Endothelial cell of umbilical vein (primary cell): ENCODE measurements at regions not wholly inside any gene's neighbourhood (a gene's known extent, or its start where the extent isn't known, plus 50 kb on each side); places are given as distances from the start of the nearest gene placed in this dataset.

ENCODE experiments used
- BruUV-seq: library from RNA; stranded (reverse); fragments of 400-500 nt; replicated peaks from 2 replicates; lab custom pipeline; 2021; lab: Mats Ljungman, UMichigan
- CTCF ChIA-PET: fragments of 300-600, 350-600 bp; sonication (Branson Sonifier 250); formaldehyde crosslinking; loops from one replicate; lab custom pipeline; 2021; ENCODE audit warnings: antibody characterized with exemption, inconsistent platforms; lab: Charles Lee
- POLR2A ChIA-PET: fragments of 300-600, 350-600 bp; sonication (Branson Sonifier 250); formaldehyde crosslinking; loops from one replicate; lab custom pipeline; 2021; ENCODE audit warnings: antibody characterized with exemption, inconsistent platforms; lab: Charles Lee
- DNase-seq: peaks from one replicate; pipeline ENCODE4 v3.0.0-alpha.2; 2011; ENCODE audit warnings: low read depth, low spot score
- FAIRE-seq: peaks from 2 replicates; lab custom pipeline; 2011; peaks lifted over from hg19 to GRCh38; lab: Jason Lieb, UNC
- H2AFZ ChIP-seq: 2 replicates; pipeline ENCODE4 v1.6.0; 2012; ENCODE audit warnings: low read depth, low read length, control low read depth, inconsistent platforms
- H3K27ac ChIP-seq: 2 replicates; pipeline ENCODE4 v1.5.1; 2011; ENCODE audit warnings: low read depth, mild to moderate bottlenecking, control low read depth, low read length, moderate library complexity; ENCODE audit not compliant: insufficient read depth
- H3K27me3 ChIP-seq, 2 experiments: 2 replicates each; pipeline versions ENCODE4 v1.6.0 to v1.6.1; 2011; ENCODE audit warnings: low read length in 2 of 2, mixed read lengths in 1 of 2; ENCODE audit not compliant: control insufficient read depth in 2 of 2, insufficient read depth in 2 of 2
- H3K36me3 ChIP-seq, 2 experiments: 2 replicates in 1 of 2; 3 replicates in 1 of 2; pipeline ENCODE4 v1.5.1; 2011; ENCODE audit warnings: low read length in 2 of 2, mild to moderate bottlenecking in 1 of 2, moderate library complexity in 1 of 2; ENCODE audit not compliant: control insufficient read depth in 2 of 2, insufficient read depth in 2 of 2; ENCODE audit errors: extremely low read depth in 1 of 2
- H3K4me1 ChIP-seq: 3 replicates; pipeline ENCODE4 v1.5.1; 2011; ENCODE audit warnings: mild to moderate bottlenecking, low read length; ENCODE audit not compliant: control insufficient read depth, insufficient read depth; ENCODE audit errors: extremely low read depth
- H3K4me2 ChIP-seq: 2 replicates; pipeline ENCODE4 v1.6.1; 2011; ENCODE audit warnings: low read length, control low read depth, mixed read lengths; ENCODE audit not compliant: insufficient read depth
- H3K4me3 ChIP-seq, 3 experiments: fragments of 200-600 bp in 1 of 3; sonication (generic), shearing (Covaris generic) in 1 of 3; replicated peaks in 1 of 3; 2 replicates each; pipeline ENCODE4 v1.5.1; 2011 to 2016; ENCODE audit warnings: control low read depth in 3 of 3, low read length in 3 of 3, mild to moderate bottlenecking in 2 of 3, inconsistent platforms in 1 of 3, low read depth in 1 of 3, moderate library complexity in 1 of 3; ENCODE audit not compliant: insufficient read depth in 1 of 3
- H3K79me2 ChIP-seq: 2 replicates; pipeline ENCODE4 v1.6.0; 2012; ENCODE audit warnings: low read length, inconsistent platforms; ENCODE audit not compliant: control insufficient read depth, insufficient read depth
- H3K9ac ChIP-seq: replicated peaks from 2 replicates; pipeline ENCODE3; 2011; ENCODE audit warnings: low read length, control low read depth; ENCODE audit not compliant: insufficient read depth; ENCODE audit errors: extremely low read depth
- H3K9me1 ChIP-seq: replicated peaks from 3 replicates; pipeline ENCODE4 v1.6.0; 2011; ENCODE audit warnings: mild to moderate bottlenecking, low read length; ENCODE audit not compliant: control insufficient read depth, insufficient read depth; ENCODE audit errors: extremely low read depth
- H3K9me3 ChIP-seq: replicated peaks from 2 replicates; pipeline ENCODE4 v1.5.1; 2012; ENCODE audit warnings: low read length, inconsistent platforms; ENCODE audit not compliant: control insufficient read depth, insufficient read depth
- H4K20me1 ChIP-seq: replicated peaks from 2 replicates; pipeline ENCODE3; 2011; ENCODE audit warnings: mild to moderate bottlenecking, low read length; ENCODE audit not compliant: control insufficient read depth, insufficient read depth; ENCODE audit errors: extremely low read depth
- EZH2 ChIP-seq: IDR thresholded peaks from 2 replicates; pipeline ENCODE4 v1.6.1; 2012; ENCODE audit warnings: borderline replicate concordance, low read depth, mild to moderate bottlenecking, moderate library complexity, low read length, inconsistent platforms; ENCODE audit not compliant: severe bottlenecking
- FOS ChIP-seq: IDR thresholded peaks from 2 replicates; pipeline ENCODE4 v1.6.1; 2011; ENCODE audit warnings: mild to moderate bottlenecking, low read length, moderate library complexity, borderline replicate concordance; ENCODE audit not compliant: insufficient read depth
- GATA2 ChIP-seq: IDR thresholded peaks from 2 replicates; pipeline ENCODE4 v1.7.0; 2011; ENCODE audit warnings: low read depth, mild to moderate bottlenecking, moderate library complexity, mixed read lengths, low read length; ENCODE audit not compliant: insufficient read length, insufficient read depth
- JUN ChIP-seq: IDR thresholded peaks from 2 replicates; pipeline ENCODE4 v1.6.1; 2011; ENCODE audit warnings: borderline replicate concordance, low read depth; ENCODE audit not compliant: insufficient read length, insufficient read depth
- MAX ChIP-seq: IDR thresholded peaks from 2 replicates; pipeline ENCODE4 v1.6.1; 2011; ENCODE audit not compliant: insufficient read depth, insufficient read length
- MYC ChIP-seq: IDR thresholded peaks from one replicate; pipeline ENCODE4 v1.6.1; 2011; ENCODE audit warnings: mild to moderate bottlenecking, low read depth, low read length
- POLR2A ChIP-seq: IDR thresholded peaks from 2 replicates; pipeline ENCODE4 v1.6.1; 2012; ENCODE audit warnings: low read depth, mild to moderate bottlenecking, control low read depth, low read length
- POLR2AphosphoS5 ChIP-seq: IDR thresholded peaks from 2 replicates; pipeline ENCODE4 v1.6.1; 2012; ENCODE audit warnings: low read depth, mild to moderate bottlenecking, control low read depth, low read length, moderate library complexity; ENCODE audit not compliant: insufficient read depth
- dilution Hi-C: fragments of 300-500 bp; cut with MboI; formaldehyde crosslinking; loops from one replicate; pipeline ENCODE4 v1.15.0; 2019; ENCODE audit warnings: low sequenced_read_pairs; ENCODE audit not compliant: extremely low pct_ligation_motif_present
- intact Hi-C: fragments of 100-400 bp; cut with micrococcal nuclease; formaldehyde crosslinking; loops from one replicate; pipeline ENCODE4 v1.10.0; 2022
- TF ChIP-seq, protein P1 (sequence below), 2 donors: IDR thresholded peaks; 1 replicate in 1 of 2; 2 replicates in 1 of 2; pipeline ENCODE4 v1.5.1; 2011; ENCODE audit warnings: low read length in 2 of 2, mild to moderate bottlenecking in 2 of 2, moderate library complexity in 2 of 2, control low read depth in 1 of 2, inconsistent platforms in 1 of 2, low read depth in 1 of 2; ENCODE audit not compliant: insufficient read depth in 1 of 2; ENCODE audit errors: extremely low read depth in 1 of 2

GRCh38 chr21:32143241-32143939 lies 135.5 kb downstream of the MIS18A start:
- Histone ChIP-seq H3K9me3 (no peaks in the 10 kb centered on the region), H3K36me3 (no peaks in the 10 kb centered on the region), H3K4me3 (no peak overlapping the region), H2AFZ (no peak overlapping the region), H4K20me1 (no peaks in the 10 kb centered on the region), H3K79me2 (no peaks in the 10 kb centered on the region), H3K27ac (no peak overlapping the region), H3K9ac (no peak overlapping the region), H3K27me3 (no peaks in the 10 kb centered on the region), H3K9me1 (no peaks in the 10 kb centered on the region), H3K4me2 (no peak overlapping the region), H3K4me1 (no peaks in the 10 kb centered on the region)
- BruUV-seq = no TSS peak
- FAIRE-seq (no peak), DNase-seq (no peak)
- no peak for TF ChIP-seq JUN
- no peak for TF ChIP-seq POLR2A
- no peak for TF ChIP-seq GATA2
- no peak for TF ChIP-seq POLR2AphosphoS5
- TF ChIP-seq MAX = no peak
- no peak for TF ChIP-seq EZH2
- TF ChIP-seq, protein P1, sequence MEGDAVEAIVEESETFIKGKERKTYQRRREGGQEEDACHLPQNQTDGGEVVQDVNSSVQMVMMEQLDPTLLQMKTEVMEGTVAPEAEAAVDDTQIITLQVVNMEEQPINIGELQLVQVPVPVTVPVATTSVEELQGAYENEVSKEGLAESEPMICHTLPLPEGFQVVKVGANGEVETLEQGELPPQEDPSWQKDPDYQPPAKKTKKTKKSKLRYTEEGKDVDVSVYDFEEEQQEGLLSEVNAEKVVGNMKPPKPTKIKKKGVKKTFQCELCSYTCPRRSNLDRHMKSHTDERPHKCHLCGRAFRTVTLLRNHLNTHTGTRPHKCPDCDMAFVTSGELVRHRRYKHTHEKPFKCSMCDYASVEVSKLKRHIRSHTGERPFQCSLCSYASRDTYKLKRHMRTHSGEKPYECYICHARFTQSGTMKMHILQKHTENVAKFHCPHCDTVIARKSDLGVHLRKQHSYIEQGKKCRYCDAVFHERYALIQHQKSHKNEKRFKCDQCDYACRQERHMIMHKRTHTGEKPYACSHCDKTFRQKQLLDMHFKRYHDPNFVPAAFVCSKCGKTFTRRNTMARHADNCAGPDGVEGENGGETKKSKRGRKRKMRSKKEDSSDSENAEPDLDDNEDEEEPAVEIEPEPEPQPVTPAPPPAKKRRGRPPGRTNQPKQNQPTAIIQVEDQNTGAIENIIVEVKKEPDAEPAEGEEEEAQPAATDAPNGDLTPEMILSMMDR (IDR thresholded peaks at IDR 0.05; ENCODE audit: extremely low read depth in 1 of 2, insufficient read depth in 1 of 2, low read depth in 1 of 2, low read length in 2 of 2) = no peak
- no peak for TF ChIP-seq FOS
- no peak for TF ChIP-seq MYC
- ChIA-PET POLR2A (no interaction called here), CTCF (no interaction called here)
- dilution Hi-C loops = no loop called here
- intact Hi-C loops = no loop called here
